Uterus (tissue), 2 donors: ENCODE measurements at regions not wholly inside any gene's neighbourhood (a gene's known extent, or its start where the extent isn't known, plus 50 kb on each side); places are given as distances from the start of the nearest gene placed in this dataset.

ENCODE experiments used
- CTCF ChIP-seq, 4 experiments: fragments of 200-600 bp in 2 of 4; fragments of 450-650 bp in 2 of 4; sonication (generic) in 2 of 4; IDR thresholded peaks; one replicate each; pipeline ENCODE4 v1.5.1; 2016 to 2019; ENCODE audit warnings: antibody characterized with exemption in 4 of 4, mild to moderate bottlenecking in 2 of 4, moderate library complexity in 1 of 4
- POLR2A ChIP-seq, 2 donors: fragments of 450-650 bp; IDR thresholded peaks; one replicate each; pipeline ENCODE4 v1.6.1; 2016; ENCODE audit warnings: antibody characterized with exemption in 2 of 2, mild to moderate bottlenecking in 1 of 2, moderate library complexity in 1 of 2

DNA sequence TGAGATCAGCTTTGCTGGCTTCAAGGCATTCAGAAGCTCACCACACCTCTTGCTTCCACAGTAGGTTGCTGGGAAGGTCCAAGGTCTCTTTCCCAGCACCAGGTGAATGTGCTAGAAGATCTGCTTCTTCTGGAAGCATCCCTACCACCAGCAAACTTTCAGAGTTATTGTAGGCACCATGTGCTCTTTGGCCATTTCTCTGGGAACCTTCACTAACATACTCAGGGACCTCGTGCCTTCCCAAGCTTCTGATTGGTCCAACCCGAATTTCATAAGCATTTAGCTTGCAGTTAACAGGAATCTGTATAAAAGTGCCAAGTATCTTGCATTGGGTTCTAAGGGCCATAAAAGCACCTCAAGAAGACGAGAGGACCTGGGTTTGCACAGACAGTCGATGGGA, 86.5 kb upstream of the ARL4C start:
- TF ChIP-seq CTCF (IDR thresholded peaks at IDR 0.05) (no peak), POLR2A (IDR thresholded peaks at IDR 0.05) (no peak)
